ENCODE measurements at regions not wholly inside any gene's neighbourhood (a gene's known extent, or its start where the extent isn't known, plus 50 kb on each side); places are given as distances from the start of the nearest gene placed in this dataset.

- TF ChIP-seq JUND (IDR thresholded peaks at IDR 0.05; ENCODE audit: low read depth) = no peak
- DNase-seq (ENCODE audit: low read depth in 1 of 2, low spot score in 1 of 2) = no peak
- in situ Hi-C loops (cut with HindIII; ENCODE audit: low pct_unique_long_range_greater_than_20kb, low sequenced_read_pairs) = no loop called here
Observed at GRCh38 chr17:73960469-73960868, 243.0 kb upstream of the RPL38 start.

- DNase-seq (ENCODE audit: low read depth in 1 of 2, low spot score in 1 of 2) = no peak
- in situ Hi-C loops (cut with HindIII; ENCODE audit: low pct_unique_long_range_greater_than_20kb, low sequenced_read_pairs) = no loop called here
- TF ChIP-seq JUND (IDR thresholded peaks at IDR 0.05; ENCODE audit: low read depth) = no peak
Observed at GRCh38 chr17:73962308-73962707, 241.2 kb upstream of the RPL38 start.

GRCh38 chr17:73968680-73969079 lies 234.8 kb upstream of the RPL38 start:
- DNase-seq (ENCODE audit: low read depth in 1 of 2, low spot score in 1 of 2) = no peak
- no peak for TF ChIP-seq JUND (IDR thresholded peaks at IDR 0.05; ENCODE audit: low read depth)
- in situ Hi-C loops (cut with HindIII; ENCODE audit: low pct_unique_long_range_greater_than_20kb, low sequenced_read_pairs) = no loop called here

GRCh38 chr17:73969956-73970355 lies 233.5 kb upstream of the RPL38 start:
- in situ Hi-C loops (cut with HindIII; ENCODE audit: low pct_unique_long_range_greater_than_20kb, low sequenced_read_pairs) = no loop called here
- peak; percentile 32 to 48 for DNase-seq (ENCODE audit: low read depth in 1 of 2, low spot score in 1 of 2)
- TF ChIP-seq JUND (IDR thresholded peaks at IDR 0.05; ENCODE audit: low read depth) = no peak

- DNase-seq (ENCODE audit: low read depth in 1 of 2, low spot score in 1 of 2) = no peak
- no peak for TF ChIP-seq JUND (IDR thresholded peaks at IDR 0.05; ENCODE audit: low read depth)
- in situ Hi-C loops (cut with HindIII; ENCODE audit: low pct_unique_long_range_greater_than_20kb, low sequenced_read_pairs) = no loop called here
Observed at GRCh38 chr17:73971127-73971526, 232.4 kb upstream of the RPL38 start.

DNA sequence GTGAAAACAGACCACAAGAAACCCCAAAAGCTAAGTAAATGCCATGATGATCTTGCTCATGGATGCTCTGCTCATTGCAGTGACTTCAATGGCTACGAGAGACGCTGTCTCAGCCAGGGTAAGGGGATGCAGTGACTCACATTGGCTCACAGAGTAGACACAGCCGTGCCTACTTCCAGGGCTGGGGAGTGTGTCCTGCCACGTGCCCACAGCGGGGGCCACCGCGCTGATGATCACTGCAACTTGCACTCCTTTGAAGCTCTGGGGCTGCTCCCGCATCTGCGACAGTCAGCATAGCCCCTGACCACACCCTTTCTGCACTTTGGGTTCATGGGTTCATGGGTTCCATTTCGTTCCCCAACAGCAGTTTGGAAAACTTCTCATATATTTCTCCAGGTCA lies 231.4 kb upstream of the RPL38 start:
- no peak for TF ChIP-seq JUND (IDR thresholded peaks at IDR 0.05; ENCODE audit: low read depth)
- in situ Hi-C loops (cut with HindIII; ENCODE audit: low pct_unique_long_range_greater_than_20kb, low sequenced_read_pairs) = no loop called here
- DNase-seq (ENCODE audit: low read depth in 1 of 2, low spot score in 1 of 2) = no peak

- in situ Hi-C loops (cut with HindIII; ENCODE audit: low pct_unique_long_range_greater_than_20kb, low sequenced_read_pairs) = no loop called here
- TF ChIP-seq JUND (IDR thresholded peaks at IDR 0.05; ENCODE audit: low read depth) = no peak
- DNase-seq (ENCODE audit: low read depth in 1 of 2, low spot score in 1 of 2) = no peak
Observed at GRCh38 chr17:73972901-73973300, 230.6 kb upstream of the RPL38 start.

GRCh38 chr17:73973586-73974409 lies 229.7 kb upstream of the RPL38 start:
- in situ Hi-C loops (cut with HindIII; ENCODE audit: low pct_unique_long_range_greater_than_20kb, low sequenced_read_pairs) = no loop called here
- TF ChIP-seq JUND (IDR thresholded peaks at IDR 0.05; ENCODE audit: low read depth) = no peak

DNA sequence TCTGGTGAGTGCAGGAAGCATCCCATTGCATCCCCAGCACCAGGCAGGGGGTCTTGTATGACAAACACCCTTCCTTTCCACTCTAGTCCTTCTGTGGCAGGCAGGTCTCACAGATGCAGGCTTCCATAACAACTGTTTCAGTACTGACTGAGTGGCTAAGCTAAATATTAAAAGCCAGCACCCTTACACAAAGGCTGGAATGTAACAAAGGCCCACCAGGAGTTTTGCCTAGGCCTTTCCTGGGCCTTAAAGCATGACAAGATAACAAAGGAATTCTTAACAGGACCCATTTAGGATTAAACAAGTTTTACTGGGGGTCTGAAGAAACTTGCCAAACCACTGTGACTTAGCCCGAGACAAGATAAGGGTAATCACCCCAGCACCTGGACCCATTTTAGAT lies 228.9 kb upstream of the RPL38 start:
- in situ Hi-C loops (cut with HindIII; ENCODE audit: low pct_unique_long_range_greater_than_20kb, low sequenced_read_pairs) = no loop called here
- no peak for DNase-seq (ENCODE audit: low read depth in 1 of 2, low spot score in 1 of 2)
- no peak for TF ChIP-seq JUND (IDR thresholded peaks at IDR 0.05; ENCODE audit: low read depth)

More at GRCh38 chr17:73973586-73974409, 229.7 kb upstream of the RPL38 start:
- DNase-seq (ENCODE audit: low read depth in 1 of 2, low spot score in 1 of 2) = no peak

DNA sequence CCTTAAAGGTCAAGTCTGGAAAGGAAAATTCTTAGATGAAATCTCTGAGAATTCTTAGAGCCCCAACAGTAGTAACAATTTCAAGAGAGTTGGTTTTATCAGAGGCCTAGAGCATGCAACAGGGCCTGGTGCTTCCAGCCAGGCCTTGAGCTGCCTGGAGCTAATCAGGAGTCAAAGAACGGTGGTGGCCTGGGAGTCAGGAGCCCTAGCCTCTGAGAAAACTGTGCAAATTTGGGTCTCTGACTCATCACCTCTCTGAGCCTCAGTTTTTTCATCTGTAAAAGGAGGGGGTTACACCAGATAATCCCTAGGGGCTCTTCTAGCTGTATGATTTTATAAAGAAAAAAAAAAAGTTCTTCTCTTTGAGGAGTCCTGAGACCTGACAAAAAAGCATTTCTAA lies 227.3 kb upstream of the RPL38 start:
- no peak for DNase-seq (ENCODE audit: low read depth in 1 of 2, low spot score in 1 of 2)
- no peak for TF ChIP-seq JUND (IDR thresholded peaks at IDR 0.05; ENCODE audit: low read depth)
- in situ Hi-C loops (cut with HindIII; ENCODE audit: low pct_unique_long_range_greater_than_20kb, low sequenced_read_pairs) = no loop called here

DNA sequence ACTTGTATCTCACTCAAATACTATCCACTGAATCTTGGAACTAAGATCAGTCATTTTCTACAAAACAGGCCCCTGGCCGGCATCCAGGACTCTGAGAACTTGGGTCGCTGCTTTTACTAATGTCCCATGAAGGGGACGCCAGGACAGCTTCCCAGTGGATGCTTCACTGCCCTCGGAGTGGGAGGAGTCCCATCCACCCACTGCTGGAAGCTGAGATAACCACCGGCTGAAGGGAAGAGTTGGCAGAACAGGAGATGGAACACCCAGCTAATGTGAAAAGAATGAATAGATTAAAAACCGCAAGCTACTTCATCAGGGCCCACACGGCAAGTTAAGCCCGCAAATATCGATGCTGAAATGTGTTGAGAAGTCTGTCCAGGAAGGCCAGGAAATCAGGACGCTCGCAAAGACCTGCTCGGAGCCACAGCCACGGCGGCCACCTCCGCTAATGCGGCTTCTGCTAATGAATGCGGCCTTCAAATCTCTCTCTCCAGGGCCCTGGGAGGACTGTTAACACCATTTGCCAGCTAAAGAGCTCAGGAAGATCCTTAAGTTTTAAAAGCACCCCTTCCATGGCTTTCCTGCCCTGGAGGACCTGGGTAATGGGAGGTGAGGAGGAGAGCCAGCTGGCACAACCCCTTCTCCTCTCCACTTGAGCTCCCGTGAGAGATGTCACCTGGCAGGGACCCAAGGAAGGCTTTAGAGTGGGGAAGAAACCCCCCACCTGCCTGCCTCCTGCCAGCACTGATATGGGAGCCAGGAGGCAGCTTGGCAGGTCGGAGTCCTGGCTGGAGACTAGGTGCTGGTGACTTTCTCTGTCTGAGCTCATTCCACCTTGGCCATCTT lies 226.6 kb upstream of the RPL38 start:
- in situ Hi-C loops (cut with HindIII; ENCODE audit: low pct_unique_long_range_greater_than_20kb, low sequenced_read_pairs) = no loop called here
- no peak for DNase-seq (ENCODE audit: low read depth in 1 of 2, low spot score in 1 of 2)
- no peak for TF ChIP-seq JUND (IDR thresholded peaks at IDR 0.05; ENCODE audit: low read depth)

DNA sequence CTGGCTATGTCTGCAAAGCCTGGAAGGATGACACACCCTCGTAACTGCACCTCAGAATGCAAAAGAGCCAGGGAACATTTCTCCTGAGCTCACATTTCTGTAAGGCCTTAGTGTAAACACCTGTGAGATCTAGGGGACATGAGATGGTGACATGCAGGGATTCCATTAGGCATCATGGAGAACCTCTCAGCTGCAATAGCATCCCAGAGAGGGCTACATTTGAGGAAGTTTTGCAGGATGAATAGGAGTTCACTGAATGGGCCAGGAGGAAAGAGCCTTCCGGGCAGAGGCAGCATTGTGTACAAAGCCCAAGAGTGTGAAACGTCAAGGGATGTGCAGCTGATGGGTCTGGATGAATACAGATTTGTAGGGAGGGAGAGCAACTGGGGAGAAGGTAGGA lies 223.0 kb upstream of the RPL38 start:
- no peak for DNase-seq (ENCODE audit: low read depth in 1 of 2, low spot score in 1 of 2)
- TF ChIP-seq JUND (IDR thresholded peaks at IDR 0.05; ENCODE audit: low read depth) = no peak
- in situ Hi-C loops (cut with HindIII; ENCODE audit: low pct_unique_long_range_greater_than_20kb, low sequenced_read_pairs) = no loop called here

DNA sequence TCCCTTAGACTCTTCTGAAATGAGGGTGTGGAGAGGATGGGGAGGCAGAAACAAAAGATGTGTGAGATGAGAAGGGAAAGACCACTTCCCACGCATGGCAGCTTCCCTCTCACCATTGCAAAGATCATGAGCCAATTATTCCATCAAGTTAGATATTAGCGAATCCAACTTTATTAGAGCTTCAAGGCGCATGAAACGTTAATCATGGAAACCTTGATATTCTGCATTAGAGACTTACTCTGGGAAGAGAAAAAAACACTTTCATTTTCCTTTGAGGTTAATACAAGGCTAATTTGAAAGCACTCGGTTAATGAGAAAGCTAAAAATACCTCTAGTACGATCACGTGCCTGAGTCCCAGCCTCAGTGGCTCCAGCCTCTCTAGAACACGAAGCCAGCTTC lies 220.6 kb upstream of the RPL38 start:
- TF ChIP-seq JUND (IDR thresholded peaks at IDR 0.05; ENCODE audit: low read depth) = no peak
- DNase-seq (ENCODE audit: low read depth in 1 of 2, low spot score in 1 of 2) = no peak
- in situ Hi-C loops (cut with HindIII; ENCODE audit: low pct_unique_long_range_greater_than_20kb, low sequenced_read_pairs) = no loop called here

Data from T47D (cell line).